HG02678 (cell line): ENCODE measurements at regions not wholly inside any gene's neighbourhood (a gene's known extent, or its start where the extent isn't known, plus 50 kb on each side); places are given as distances from the start of the nearest gene placed in this dataset.
"Not testable (repeated sequence)": the region's sequence is repeated elsewhere in the genome, so short reads cannot be mapped to it uniquely, and the experiment has no call there.

ENCODE experiments used
- ATAC-seq: cut with Tn5 transposase; IDR thresholded peaks from one replicate; pipeline ENCODE4 v1.9.1; 2021; ENCODE audit warnings: mild to moderate bottlenecking, moderate library complexity; ENCODE audit not compliant: unreplicated experiment

DNA sequence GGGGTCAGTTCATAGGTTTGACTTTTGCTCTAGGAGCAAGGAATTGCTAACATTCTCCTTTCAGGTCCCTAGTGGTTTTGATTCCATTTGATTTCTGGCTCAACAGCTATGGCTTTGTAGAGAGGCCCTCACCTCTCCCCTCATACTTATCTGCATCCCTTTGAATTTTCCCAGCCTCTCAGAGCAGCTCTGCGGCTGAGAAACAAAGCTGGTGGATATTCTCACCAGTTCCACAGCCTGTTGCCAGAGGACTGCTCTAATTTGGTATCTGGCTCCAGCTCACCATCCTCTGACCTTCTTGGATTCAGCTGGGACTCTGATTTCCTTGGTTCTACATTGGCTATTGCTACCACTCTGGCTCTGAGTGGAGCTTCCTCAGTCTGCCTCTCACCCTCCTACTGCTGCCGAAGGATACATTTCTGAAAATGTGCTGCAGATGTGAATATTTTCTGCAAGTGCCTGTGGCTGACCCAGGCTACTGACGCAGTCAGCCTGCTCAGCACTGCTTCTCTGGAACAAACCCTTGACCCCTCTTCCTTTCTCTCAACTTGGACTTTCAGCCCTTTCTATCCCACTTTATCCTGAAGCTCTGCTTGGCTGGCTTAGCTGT is 110.9 kb upstream of the ENPEP start:
- ATAC-seq: no peak

- no peak for ATAC-seq
These were observed 114.0 kb upstream of the ENPEP start for GRCh38 chr4:110361921-110362320.

- no peak for ATAC-seq
These were observed 116.9 kb upstream of the ENPEP start for GRCh38 chr4:110359076-110359475.

- no peak for ATAC-seq
These were observed 118.4 kb upstream of the ENPEP start for GRCh38 chr4:110357521-110357920.

DNA sequence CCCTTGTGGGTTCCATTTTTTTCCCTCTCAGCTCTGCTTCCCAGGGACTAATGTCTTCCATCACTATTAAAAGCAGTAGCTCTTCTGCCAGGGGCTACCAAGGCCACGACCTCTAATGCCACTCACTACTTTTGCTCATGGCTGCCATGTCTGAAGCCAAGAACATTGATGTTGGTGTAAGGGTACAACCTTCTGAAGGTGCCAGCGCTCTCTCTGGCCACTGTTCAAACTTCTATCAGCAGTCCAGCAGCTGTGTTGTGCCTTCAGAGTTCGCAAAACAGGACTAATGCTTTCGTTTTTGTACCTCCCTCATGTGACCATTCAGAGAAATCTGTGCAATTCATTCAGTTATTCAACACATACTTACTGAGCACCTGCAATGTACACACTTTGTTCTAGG is 121.5 kb upstream of the ENPEP start:
- ATAC-seq: no peak

GRCh38 chr4:110352670-110353442 is 123.1 kb upstream of the ENPEP start:
- no peak for ATAC-seq

DNA sequence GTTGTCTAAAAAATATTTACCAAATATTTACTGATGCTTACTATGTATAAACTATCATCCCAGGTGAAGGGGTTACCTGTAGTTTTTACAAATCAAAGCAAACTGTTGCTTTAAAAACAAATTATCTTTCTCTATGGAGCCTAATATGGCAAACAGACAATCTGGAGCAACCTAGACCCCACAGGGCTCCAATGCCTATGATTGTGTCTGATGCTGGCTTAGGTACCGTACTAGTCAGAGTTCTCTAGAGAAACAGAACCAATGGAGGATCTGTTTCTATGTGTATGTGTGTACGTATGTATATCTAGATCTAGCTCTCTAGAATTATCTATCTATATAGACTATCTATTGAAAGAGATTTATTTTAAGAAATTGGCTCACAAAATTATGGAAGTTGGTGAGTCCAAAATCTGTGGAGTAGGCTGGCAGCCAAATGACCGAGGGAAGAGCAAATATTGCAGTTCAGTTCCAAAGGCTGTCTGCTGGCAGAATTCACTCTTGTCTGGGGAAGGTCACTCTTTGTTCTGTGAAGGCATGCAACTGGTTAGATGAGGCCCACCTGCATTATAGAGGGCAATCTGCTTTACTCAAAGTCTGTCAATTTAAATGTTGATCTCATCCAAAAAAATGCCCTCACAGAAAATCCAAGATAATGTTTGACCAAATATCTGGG is 127.1 kb upstream of the ENPEP start:
- ATAC-seq: no peak

DNA sequence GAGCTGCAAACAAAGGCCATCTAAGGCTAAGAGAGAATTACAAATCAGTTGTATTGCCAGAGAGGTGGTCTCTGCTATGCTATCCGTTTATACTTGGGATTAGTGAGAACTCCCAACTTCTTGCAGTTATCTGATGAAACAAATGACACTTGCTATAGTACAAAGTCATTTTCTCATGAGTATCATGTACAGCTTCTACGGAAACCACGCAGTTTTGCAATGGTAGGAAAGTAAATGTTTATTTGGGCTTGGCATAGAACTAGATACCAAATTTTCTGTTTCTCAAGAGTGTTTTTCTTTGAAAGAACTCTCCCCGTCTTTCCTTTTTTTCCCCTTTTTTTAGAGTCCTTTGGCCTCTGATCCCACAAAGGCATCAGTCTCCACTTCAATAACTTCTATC is 128.2 kb upstream of the ENPEP start:
- no peak for ATAC-seq

DNA sequence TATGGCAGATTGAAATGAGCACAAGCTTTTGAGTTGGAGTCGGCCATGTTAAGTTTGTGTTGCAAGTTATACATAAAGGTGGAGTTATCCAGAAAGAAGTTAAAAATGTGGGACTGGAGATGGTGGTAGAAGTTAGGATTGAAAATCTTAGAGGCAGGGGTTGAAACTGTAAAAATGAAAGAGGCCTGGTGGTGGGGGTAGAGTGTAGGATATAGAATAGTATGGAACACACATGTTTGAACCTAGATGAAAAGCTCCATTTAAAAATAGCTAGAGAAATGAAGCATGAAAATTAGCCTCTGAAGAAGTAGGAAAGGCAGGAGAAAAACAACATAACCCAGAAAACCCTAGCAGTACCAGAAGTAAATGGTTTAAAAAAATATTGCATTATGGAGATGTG is 131.8 kb upstream of the ENPEP start:
- ATAC-seq: no peak

DNA sequence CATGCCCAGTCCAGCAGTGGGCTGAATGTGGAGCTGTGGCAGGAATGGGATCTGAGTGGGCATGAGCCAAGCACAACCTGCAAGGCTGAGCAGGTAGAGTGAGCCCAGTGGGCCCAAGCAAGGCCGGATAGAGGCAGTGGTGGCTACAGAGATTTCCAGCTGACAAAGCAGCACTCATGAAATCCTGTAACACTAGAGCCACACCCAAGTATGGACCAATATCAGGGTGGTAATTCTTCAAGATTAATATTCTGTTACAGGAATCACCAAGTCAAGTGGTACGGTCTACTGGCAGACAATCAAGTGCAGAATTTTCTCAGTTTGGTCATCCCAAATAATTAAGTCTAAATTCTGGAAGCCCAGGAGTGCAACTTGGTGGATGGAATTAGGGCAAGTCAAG is 132.4 kb upstream of the ENPEP start:
- no peak for ATAC-seq

DNA sequence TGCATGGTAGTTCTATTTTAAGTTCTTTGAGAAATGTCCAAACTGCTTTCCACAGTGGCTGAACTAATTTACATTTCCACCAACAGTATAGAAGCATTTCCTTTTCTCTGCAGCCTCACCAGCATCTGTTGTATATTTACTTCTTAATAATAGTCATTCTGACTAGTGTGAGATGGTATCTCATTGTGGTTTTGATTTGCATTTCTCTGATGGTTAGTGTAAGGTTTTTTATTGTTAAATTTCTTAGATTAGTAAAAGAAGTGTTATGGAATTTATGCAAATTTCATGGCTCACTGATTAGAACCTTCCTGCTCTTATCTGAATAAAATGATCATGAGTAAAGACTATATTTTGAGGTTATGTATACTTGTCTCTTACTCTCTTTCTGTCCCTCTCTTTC is 134.8 kb upstream of the ENPEP start:
- ATAC-seq: not testable (repeated sequence)

DNA sequence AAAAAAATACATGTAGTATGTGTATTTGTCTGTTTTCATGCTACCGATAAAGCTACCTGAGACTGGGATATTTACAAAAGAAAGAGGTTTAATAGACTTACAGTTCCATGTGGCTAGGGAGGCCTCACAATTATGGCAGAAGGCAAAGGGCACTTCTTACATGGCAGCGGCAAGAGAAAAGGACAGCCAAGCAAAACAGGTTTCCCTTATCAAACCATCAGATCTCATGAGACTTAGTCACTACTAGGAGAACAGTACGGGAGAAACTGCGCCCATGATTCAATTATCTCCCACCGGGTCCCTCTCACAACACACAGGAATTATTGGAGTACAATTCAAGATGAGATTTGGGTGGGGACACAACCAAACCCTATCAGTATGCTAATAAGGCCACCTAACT is 137.0 kb upstream of the ELOVL6 start:
- no peak for ATAC-seq

- ATAC-seq: no peak
These were observed 134.1 kb upstream of the ELOVL6 start for GRCh38 chr4:110332483-110332882.

DNA sequence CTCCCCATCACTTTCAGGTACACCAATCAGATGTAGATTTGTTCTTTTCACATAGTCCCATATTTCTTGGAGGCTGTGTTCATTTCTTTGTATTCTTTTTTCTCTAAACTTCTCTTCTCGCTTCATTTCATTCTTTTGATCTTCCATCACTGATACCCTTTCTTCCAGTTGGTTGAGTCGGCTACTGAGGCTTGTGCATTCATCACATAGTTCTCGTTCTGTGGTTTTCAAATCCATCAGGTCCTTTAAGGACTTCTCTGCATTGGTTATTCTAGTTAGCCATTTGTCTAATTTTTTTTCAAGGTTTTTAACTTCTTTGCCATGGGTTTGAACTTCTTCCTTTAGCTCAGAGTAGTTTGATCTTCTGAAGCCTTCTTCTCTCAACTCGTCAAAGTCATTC is 128.0 kb upstream of the ELOVL6 start:
- ATAC-seq: not testable (repeated sequence)

DNA sequence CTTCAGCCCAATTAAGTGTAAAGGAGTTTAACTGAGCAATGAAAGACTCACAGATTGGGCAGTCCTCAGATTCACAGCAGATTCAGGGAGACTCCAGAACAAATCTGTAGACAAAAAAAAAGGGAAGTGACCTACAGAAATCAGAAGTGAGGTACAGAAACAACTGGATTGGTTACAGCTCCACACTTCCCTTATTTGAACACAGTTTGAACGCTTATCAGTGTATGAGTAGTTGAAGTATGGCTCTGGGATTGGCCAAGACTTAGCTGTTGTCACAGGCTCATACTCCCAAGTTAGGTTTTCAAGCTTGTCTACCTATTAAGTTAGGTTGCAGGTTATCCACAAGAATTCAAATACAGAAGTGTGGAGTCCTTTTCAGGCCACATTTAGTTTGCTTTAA is 112.4 kb upstream of the ELOVL6 start:
- peak; percentile 56 for ATAC-seq

- no peak for ATAC-seq
These were observed 111.3 kb upstream of the ELOVL6 start for GRCh38 chr4:110309675-110310074.

GRCh38 chr4:110306303-110306702 is 107.9 kb upstream of the ELOVL6 start:
- no peak for ATAC-seq

DNA sequence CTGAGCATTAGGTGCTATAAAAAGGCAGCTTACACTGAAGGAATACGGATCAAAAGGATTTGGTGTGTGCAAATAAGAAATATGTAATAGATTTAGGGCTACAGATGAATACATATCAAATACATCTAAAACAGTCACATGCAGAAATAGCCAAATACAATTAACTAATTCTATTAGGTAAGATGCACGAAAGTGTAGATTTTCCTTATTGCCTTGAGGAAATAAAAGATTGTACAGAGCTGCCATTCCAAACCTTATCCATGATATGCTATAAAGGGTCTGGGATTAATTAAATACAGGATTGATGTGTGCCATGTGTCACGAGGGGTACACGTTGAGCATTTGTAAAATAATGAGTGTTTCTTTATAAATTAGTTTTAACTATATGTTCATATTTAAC is 107.0 kb upstream of the ELOVL6 start:
- ATAC-seq: no peak

DNA sequence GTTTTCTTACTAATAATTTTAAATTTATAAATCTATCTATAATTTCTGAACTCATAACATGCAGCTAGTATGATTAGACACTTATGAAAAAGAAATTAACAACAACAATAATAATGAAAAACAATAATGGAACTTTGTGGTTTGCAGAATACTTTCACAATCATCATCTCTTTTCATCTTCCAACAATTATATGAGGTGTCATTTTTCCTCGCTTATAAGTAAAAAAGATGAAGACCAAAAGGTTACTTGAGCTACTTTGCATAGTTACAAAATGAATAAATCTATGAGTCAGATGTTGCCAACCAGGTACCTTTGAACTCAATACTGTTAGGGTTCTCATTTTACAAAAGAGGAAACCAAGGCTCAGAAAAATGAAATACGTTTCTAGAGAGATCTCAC is 98.5 kb upstream of the ELOVL6 start:
- peak; percentile 85 for ATAC-seq

GRCh38 chr4:110294165-110294564 is 95.8 kb upstream of the ELOVL6 start:
- no peak for ATAC-seq

DNA sequence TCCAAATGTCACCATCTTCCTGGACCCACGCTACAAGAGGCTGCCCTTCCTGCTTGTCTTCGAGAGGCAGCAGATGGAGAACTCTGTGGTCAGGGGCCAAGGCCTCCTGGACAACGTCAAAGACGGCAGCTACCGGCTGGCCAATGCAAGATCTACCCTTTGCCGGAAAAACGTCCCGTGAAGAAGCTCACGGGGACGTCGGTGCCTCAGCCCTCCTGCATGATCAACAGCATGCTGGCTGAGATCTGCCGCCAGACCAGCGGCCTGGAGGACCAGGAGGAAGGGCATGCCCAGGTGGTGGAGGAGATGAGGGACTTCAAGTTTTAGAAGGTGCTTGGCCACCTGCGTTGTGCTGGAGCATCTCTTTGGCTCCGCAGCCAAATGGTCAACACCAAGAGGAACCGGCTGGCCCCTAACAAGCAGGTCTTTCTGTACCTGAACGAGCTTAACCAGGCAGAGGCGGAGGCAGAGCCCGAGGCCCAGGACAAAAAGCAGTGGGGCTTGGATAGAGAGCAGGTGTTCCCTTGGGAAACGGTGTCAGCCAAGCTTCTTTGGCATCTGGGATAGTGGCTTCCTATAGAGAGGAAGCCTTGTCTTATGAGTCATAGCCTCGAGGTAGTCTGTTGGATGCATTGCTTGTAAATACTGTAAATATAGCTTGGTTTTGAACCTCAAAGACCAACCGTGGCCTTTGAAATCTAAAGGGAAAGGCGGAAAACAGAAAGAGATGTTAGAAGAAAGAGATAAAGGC is 94.8 kb upstream of the ELOVL6 start:
- no peak for ATAC-seq

- no peak for ATAC-seq
These were observed 92.1 kb upstream of the ELOVL6 start for GRCh38 chr4:110290511-110290910.
